Right cardiac atrium (tissue), 5 donors: ENCODE measurements at regions not wholly inside any gene's neighbourhood (a gene's known extent, or its start where the extent isn't known, plus 50 kb on each side); places are given as distances from the start of the nearest gene placed in this dataset.

Experiments
- ATAC-seq, 2 donors: fragments of 200-7000 bp; cut with Tn5 transposase; one replicate each; pipeline versions ENCODE4 v1.8.0 to v1.9.1; 2020; ENCODE audit warnings: moderate library complexity in 2 of 2, mild to moderate bottlenecking in 1 of 2
- DNase-seq, 3 donors: peaks; one replicate each; pipeline ENCODE4 v3.0.0-alpha.2; 2020
- H3K27ac ChIP-seq: one replicate; pipeline ENCODE4 v1.5.1; 2013; ENCODE audit warnings: mild to moderate bottlenecking, low read length, control low read depth, moderate library complexity
- H3K27me3 ChIP-seq: one replicate; pipeline ENCODE4 v1.6.1; 2013; ENCODE audit not compliant: control insufficient read depth, insufficient read depth
- H3K4me1 ChIP-seq: one replicate; pipeline ENCODE4 v1.6.1; 2013; ENCODE audit warnings: low read length; ENCODE audit not compliant: control insufficient read depth, insufficient read depth
- H3K4me3 ChIP-seq: one replicate; pipeline ENCODE4 v1.5.1; 2013; ENCODE audit warnings: low read length, control low read depth
- H3K9me3 ChIP-seq: one replicate; pipeline ENCODE4 v1.6.1; 2013; ENCODE audit warnings: low read length; ENCODE audit not compliant: control insufficient read depth
- WGBS: extraction: QIAGEN DNeasy Blood & Tissue Kit; methylation state at CpG from one replicate; pipeline ENCODE4 v1.1.7; 2013; 5-methylcytosine and 5-hydroxymethylcytosine counted together
- intact Hi-C, 4 donors: fragments of 100-400 bp; cut with DNase I; formaldehyde crosslinking; loops; one replicate each; pipeline versions ENCODE4 v1.11.0 to v1.14.0; 2022 to 2023
- donor health status: healthy with polysubstance abuse.
- donor health status: DM: no; HTN: yes; CAD: no.
- donor health status: DM: no; HTN: no; CAD: no.
- donor health status: DM: no; HTN: yes; CAD: no; lungs with severe emphysema.
- donor health status: DM: yes; HTN: yes; CAD: no.

GRCh38 chrX:22360129-22360528, 87.4 kb downstream of the CBLL2 start:
- ATAC-seq (no peak), DNase-seq (no peak)
- Histone ChIP-seq H3K27me3 (no peaks in the 10 kb centered on the region), H3K4me1 (no peaks in the 10 kb centered on the region), H3K27ac (no peak overlapping the region), H3K4me3 (no peak overlapping the region), H3K9me3 (no peaks in the 10 kb centered on the region)
- intact Hi-C loops: no loop called here
- 79% methylated on average over 3 of the region's 3 CpGs for WGBS

DNA sequence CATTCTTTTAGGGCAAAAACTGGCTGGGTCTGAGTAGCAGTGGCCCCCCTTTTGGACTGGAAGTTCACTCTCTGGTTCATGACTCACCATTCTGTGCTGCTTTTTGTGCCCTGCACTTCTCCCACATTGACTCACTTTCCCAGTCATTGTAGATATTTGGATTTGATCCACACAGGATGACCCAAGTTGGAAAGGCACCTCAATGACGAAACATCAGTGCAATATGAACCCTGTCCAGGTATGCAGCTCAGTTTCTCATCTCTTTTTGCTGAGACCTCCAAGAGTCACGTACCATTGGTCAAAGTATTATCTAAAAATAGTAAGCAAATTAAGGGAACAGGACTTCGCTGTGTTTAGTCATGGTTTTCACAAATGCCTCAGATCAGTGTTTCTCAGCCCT, 92.7 kb downstream of the CBLL2 start:
- no peaks in the 10 kb centered on the region for H3K4me1 ChIP-seq
- WGBS: 89% methylated on average over 3 of the region's 3 CpGs
- H3K9me3 ChIP-seq: no peaks in the 10 kb centered on the region
- intact Hi-C loops: no loop called here
- H3K27me3 ChIP-seq: no peaks in the 10 kb centered on the region
- ATAC-seq (no peak), DNase-seq (no peak)
- no peak overlapping the region for H3K4me3 ChIP-seq
- H3K27ac ChIP-seq: no peak overlapping the region

DNA sequence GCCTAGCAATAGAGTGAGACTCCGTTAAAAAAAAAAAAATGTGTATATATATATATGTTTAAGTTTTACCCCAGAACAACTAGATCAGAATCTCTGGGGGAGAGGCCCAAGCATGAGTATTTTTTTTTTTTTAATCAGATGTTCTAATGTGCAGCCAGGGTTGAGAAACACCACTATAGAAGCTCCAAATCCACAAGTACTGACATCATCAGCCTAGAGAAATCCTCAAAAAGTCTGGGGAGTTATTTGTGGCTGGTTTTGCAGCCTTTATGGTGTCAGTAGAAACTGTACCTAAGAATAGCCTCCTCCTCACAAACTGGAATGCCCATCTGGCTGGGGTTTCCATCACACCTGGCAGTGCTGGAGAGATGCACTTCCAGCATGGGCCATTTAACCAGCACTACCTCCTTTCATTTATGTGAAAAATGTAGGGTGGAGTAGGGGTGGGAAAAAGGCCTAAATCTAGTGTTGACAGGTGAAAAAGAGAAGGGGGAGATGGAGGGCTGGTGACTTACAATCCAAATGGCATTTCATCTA, 93.5 kb downstream of the CBLL2 start:
- WGBS: 100% methylated on average over 1 of the region's 1 CpG
- Histone ChIP-seq H3K27ac (no peak overlapping the region), H3K27me3 (no peaks in the 10 kb centered on the region), H3K9me3 (no peaks in the 10 kb centered on the region), H3K4me1 (no peaks in the 10 kb centered on the region), H3K4me3 (no peak overlapping the region)
- intact Hi-C loops: no loop called here
- ATAC-seq (no peak), DNase-seq (no peak)

GRCh38 chrX:22366906-22367305, 94.2 kb downstream of the CBLL2 start:
- Histone ChIP-seq H3K4me3 (no peak overlapping the region), H3K4me1 (no peaks in the 10 kb centered on the region), H3K27ac (no peak overlapping the region), H3K27me3 (no peaks in the 10 kb centered on the region), H3K9me3 (no peaks in the 10 kb centered on the region)
- DNase-seq (no peak), ATAC-seq (no peak)
- intact Hi-C loops: no loop called here
- WGBS: 64% methylated on average over 4 of the region's 4 CpGs

GRCh38 chrX:22373094-22373493, 100.4 kb downstream of the CBLL2 start:
- DNase-seq: no peak
- Histone ChIP-seq H3K27ac (no peak overlapping the region), H3K27me3 (no peaks in the 10 kb centered on the region), H3K4me3 (no peak overlapping the region), H3K4me1 (no peaks in the 10 kb centered on the region), H3K9me3 (no peaks in the 10 kb centered on the region)
- WGBS: 92% methylated on average over 3 of the region's 3 CpGs
- intact Hi-C loops: no loop called here
- ATAC-seq: no peak

- Histone ChIP-seq H3K9me3 (no peaks in the 10 kb centered on the region), H3K4me3 (no peak overlapping the region), H3K4me1 (no peaks in the 10 kb centered on the region), H3K27ac (no peak overlapping the region), H3K27me3 (no peaks in the 10 kb centered on the region)
- WGBS: 79% methylated on average over 1 of the region's 1 CpG
- intact Hi-C loops: no loop called here
- ATAC-seq: no peak
- DNase-seq: no peak
These were observed 101.1 kb downstream of the CBLL2 start for GRCh38 chrX:22373766-22374165.

DNA sequence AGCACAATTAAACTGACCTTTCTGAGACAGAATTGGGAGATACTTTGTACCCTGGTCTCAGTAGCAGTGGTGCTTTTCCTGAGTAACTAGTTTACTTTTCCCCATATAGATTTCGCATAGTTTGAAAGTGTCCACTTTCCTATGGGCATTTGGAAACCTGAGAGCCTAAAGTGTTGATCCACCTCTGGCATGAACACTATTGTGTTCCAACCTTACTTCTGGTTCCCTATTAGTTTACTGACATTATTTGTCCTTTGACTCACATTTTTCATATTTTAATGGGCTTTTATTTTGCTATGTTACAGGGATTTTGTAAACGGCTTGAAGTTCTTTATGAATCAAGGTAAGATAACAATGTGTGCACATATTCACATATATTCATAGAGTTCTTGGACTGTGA, 103.7 kb downstream of the CBLL2 start:
- no peaks in the 10 kb centered on the region for H3K9me3 ChIP-seq
- H3K27ac ChIP-seq: no peak overlapping the region
- 76% methylated on average over 2 of the region's 2 CpGs for WGBS
- DNase-seq: no peak
- intact Hi-C loops: no loop called here
- no peaks in the 10 kb centered on the region for H3K4me1 ChIP-seq
- no peaks in the 10 kb centered on the region for H3K27me3 ChIP-seq
- no peak for ATAC-seq
- no peak overlapping the region for H3K4me3 ChIP-seq

GRCh38 chrX:22378296-22378695, 105.6 kb downstream of the CBLL2 start:
- DNase-seq (no peak), ATAC-seq (no peak)
- Histone ChIP-seq H3K27me3 (no peaks in the 10 kb centered on the region), H3K27ac (no peak overlapping the region), H3K4me3 (no peak overlapping the region), H3K4me1 (no peaks in the 10 kb centered on the region), H3K9me3 (no peaks in the 10 kb centered on the region)
- intact Hi-C loops: no loop called here
- WGBS: 68% methylated on average over 4 of the region's 4 CpGs

GRCh38 chrX:22383988-22384387, 111.3 kb downstream of the CBLL2 start:
- DNase-seq: no peak

GRCh38 chrX:22389556-22390179, 117.0 kb downstream of the CBLL2 start:
- Histone ChIP-seq H3K27ac (no peak overlapping the region), H3K4me3 (no peak overlapping the region), H3K4me1 (no peaks in the 10 kb centered on the region), H3K27me3 (no peaks in the 10 kb centered on the region), H3K9me3 (no peaks in the 10 kb centered on the region)
- WGBS: 35% methylated on average over 4 of the region's 4 CpGs
- no peak for DNase-seq
- intact Hi-C loops: no loop called here
- no peak for ATAC-seq

More at GRCh38 chrX:22383988-22384387, 111.3 kb downstream of the CBLL2 start:
- no peaks in the 10 kb centered on the region for H3K27me3 ChIP-seq
- intact Hi-C loops: no loop called here
- no peak overlapping the region for H3K27ac ChIP-seq
- no peak for ATAC-seq
- H3K4me3 ChIP-seq: no peak overlapping the region
- no peaks in the 10 kb centered on the region for H3K9me3 ChIP-seq
- 87% methylated on average over 7 of the region's 7 CpGs for WGBS
- no peaks in the 10 kb centered on the region for H3K4me1 ChIP-seq

DNA sequence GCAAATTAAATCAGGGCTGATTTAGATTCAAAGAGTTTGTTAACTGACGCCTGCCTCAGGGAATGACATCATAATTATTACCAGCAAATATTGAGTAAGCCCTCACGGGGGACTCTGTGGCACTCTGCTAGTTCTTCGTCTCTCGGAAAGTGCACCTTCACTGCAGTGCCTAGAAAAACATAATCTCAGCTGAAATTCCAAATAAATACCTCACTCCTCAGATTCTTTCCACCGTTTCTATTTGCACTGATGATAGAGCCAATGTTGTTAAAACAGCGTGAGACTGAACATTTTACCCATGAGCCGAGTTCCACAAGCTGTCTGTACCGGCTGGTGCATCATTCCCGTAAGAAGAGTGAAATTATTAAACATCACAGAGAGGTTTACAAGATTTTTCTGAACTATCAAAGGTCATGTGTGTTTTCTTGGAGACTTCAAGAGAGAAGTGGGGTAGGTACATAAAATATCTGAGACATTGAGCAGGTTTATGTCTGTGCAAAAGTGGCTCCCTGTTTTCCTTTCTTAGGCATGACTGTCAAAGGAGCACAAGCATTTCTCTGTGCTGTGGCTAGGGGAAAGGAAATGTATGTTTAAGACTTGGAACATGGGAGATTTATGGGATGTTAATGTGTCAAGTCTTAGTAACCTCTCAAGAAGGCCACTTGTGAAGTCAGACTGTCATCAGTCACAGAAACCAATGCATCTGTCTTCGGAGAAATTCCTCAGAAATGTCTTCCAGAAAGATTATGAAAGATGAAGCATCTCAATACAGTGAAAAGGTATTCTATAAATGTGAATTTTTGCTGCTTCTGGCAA, 119.6 kb downstream of the CBLL2 start:
- Histone ChIP-seq H3K9me3 (no peaks in the 10 kb centered on the region), H3K27ac (no peak overlapping the region), H3K27me3 (no peaks in the 10 kb centered on the region), H3K4me3 (no peak overlapping the region), H3K4me1 (no peaks in the 10 kb centered on the region)
- ATAC-seq: no peak
- 65% methylated on average over 10 of the region's 10 CpGs for WGBS
- no peak for DNase-seq
- intact Hi-C loops: no loop called here
